Thyroid gland (tissue), 4 donors: ENCODE measurements at regions not wholly inside any gene's neighbourhood (a gene's known extent, or its start where the extent isn't known, plus 50 kb on each side); places are given as distances from the start of the nearest gene placed in this dataset.

ENCODE experiments used
- POLR2A ChIP-seq, 2 donors: fragments of 450-650 bp; IDR thresholded peaks; one replicate each; pipeline ENCODE4 v1.6.1; 2017; ENCODE audit warnings: antibody characterized with exemption in 2 of 2, mild to moderate bottlenecking in 2 of 2, moderate library complexity in 1 of 2
- TF ChIP-seq, protein P1 (sequence below), 6 experiments: fragments of 200-600 bp in 3 of 6; fragments of 450-650 bp in 3 of 6; sonication (generic) in 3 of 6; IDR thresholded peaks; one replicate each; pipeline ENCODE4 v1.5.1; 2016 to 2019; ENCODE audit warnings: antibody characterized with exemption in 6 of 6, mild to moderate bottlenecking in 2 of 6, inconsistent platforms in 1 of 6, moderate library complexity in 1 of 6

DNA sequence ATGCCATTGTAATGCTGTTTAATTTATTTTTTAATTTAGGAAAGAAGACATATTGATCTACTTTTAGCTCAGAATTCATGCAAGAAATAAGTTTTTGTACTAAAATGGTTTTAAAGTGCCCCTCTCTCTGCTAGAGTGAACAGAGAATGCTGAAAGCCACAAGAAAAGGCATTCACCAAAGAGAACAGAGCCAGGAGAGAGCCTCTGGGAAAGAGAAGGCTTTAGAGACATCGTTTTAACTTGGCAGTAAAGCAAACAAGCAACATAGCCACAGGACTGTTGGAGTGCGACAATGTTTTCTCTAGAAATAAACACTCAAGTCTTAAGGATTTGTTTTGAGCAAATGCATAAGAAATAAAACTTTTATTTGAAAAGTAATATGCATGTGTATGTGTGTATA, 484.1 kb upstream of the CPEB2 start:
- TF ChIP-seq, protein P1, sequence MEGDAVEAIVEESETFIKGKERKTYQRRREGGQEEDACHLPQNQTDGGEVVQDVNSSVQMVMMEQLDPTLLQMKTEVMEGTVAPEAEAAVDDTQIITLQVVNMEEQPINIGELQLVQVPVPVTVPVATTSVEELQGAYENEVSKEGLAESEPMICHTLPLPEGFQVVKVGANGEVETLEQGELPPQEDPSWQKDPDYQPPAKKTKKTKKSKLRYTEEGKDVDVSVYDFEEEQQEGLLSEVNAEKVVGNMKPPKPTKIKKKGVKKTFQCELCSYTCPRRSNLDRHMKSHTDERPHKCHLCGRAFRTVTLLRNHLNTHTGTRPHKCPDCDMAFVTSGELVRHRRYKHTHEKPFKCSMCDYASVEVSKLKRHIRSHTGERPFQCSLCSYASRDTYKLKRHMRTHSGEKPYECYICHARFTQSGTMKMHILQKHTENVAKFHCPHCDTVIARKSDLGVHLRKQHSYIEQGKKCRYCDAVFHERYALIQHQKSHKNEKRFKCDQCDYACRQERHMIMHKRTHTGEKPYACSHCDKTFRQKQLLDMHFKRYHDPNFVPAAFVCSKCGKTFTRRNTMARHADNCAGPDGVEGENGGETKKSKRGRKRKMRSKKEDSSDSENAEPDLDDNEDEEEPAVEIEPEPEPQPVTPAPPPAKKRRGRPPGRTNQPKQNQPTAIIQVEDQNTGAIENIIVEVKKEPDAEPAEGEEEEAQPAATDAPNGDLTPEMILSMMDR (IDR thresholded peaks at IDR 0.05): no peak
- TF ChIP-seq POLR2A (IDR thresholded peaks at IDR 0.05): no peak
